ENCODE measurements at regions not wholly inside any gene's neighbourhood (a gene's known extent, or its start where the extent isn't known, plus 50 kb on each side); places are given as distances from the start of the nearest gene placed in this dataset.

DNA sequence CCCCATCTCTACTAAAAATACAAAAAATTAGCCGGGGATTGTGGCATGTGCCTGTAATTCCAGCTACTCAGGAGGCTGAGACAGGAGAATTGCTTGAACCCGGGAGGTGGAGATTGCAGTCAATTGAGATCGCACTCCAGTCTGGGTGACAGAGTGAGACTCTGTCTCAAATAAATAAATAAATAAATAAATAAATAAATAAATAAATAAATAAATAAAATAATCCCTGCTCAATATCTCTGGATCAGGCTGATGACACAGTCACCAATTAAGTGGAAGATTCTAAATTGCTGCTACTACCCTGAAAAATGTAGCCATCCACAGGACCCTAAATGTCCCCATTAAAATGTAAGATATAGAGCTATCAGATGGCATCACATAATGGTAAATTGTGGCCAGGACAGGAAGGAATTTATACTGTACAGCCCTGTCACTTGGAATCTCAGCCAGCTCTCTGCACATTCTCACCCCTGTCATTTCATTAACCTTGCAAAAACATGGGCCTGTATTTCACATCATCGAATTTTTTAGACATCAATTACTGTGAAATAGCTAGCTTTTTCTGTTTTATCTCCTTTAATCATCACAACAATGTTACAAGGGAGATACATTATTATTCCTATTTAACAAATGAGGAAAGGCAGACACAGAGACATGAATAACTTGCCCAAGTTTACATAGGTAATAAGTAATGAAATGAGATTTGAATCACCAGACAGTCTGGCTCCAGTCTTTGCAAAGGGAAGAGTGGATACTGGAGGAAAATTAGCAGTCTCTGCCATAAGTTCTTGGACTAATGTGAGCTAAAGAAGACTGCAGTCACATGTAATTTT lies 56.7 kb upstream of the NTPCR start:
- no peak for DNase-seq

GRCh38 chr1:232894436-232894835 lies 56.0 kb upstream of the NTPCR start:
- DNase-seq, result no peak

DNA sequence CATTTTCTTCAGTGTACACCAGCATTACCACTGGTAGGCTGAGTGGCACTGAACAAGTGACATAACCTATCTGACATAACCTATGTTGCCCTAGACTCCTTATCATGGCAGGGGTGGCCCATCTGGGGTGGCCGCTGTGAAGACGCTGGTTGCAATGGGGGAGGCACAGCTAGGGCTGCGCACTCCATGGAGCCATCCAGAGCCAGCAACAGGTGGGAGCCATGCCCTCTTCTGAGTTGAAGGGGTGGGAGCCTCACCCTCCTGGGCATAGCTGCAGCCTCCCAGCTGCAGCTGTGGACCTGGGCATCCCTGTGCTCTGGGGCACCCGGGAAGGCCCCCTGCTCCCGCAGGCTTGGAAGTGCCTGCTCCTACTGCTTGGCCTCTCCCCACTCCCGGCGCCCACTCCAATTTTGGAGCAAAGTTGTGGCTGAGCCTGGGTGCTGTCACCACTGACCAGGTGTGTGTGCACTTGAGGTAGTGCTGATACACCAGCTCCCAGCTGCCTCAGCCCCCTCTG lies 52.4 kb upstream of the NTPCR start:
- no peak for DNase-seq

- no peak for DNase-seq
These were observed 51.1 kb upstream of the NTPCR start for GRCh38 chr1:232899268-232899667.

GRCh38 chr1:232899839-232900238 lies 50.6 kb upstream of the NTPCR start:
- DNase-seq, result no peak

All from AML-193 (cell line).